Hepatocyte (in vitro differentiated cells): ENCODE measurements at regions not wholly inside any gene's neighbourhood (a gene's known extent, or its start where the extent isn't known, plus 50 kb on each side); places are given as distances from the start of the nearest gene placed in this dataset.

ENCODE experiments used
- EZH2 ChIP-seq: fragments of 200-600 bp; sonication (generic); IDR thresholded peaks from 2 replicates; pipeline ENCODE4 v1.6.1; 2016; ENCODE audit warnings: antibody characterized with exemption, mild to moderate bottlenecking, borderline replicate concordance
- EZH2phosphoT487 ChIP-seq: fragments of 200-600 bp; sonication (generic); IDR thresholded peaks from one replicate; pipeline ENCODE4 v1.6.1; 2018; ENCODE audit warnings: antibody characterized with exemption, mild to moderate bottlenecking, low read depth, moderate library complexity; ENCODE audit not compliant: unreplicated experiment, severe bottlenecking
- TF ChIP-seq, protein P1 (sequence below): fragments of 200-600 bp; sonication (generic); IDR thresholded peaks from 2 replicates; pipeline ENCODE4 v1.5.1; 2016; ENCODE audit warnings: antibody characterized with exemption, mild to moderate bottlenecking; ENCODE audit not compliant: poor library complexity

DNA sequence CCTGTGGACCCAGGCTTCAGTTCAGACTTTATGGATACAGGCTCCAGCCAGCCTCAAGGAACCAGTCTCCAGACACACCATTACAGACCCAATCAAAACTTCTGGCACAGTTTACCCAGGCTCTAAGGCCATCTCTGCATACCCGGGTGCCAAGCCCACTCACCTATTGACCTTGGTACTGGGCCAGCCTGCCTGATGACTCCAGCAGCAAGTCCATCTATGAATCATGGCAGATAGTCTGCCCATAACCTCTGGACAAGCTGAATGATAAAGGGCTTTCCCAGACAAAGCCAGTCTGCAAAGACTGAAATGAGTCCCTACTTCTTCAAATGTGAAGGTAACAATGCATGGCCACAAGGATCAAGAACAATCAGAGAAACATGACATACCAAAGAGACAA lies 1327.1 kb upstream of the C9orf72 start:
- TF ChIP-seq, protein P1, sequence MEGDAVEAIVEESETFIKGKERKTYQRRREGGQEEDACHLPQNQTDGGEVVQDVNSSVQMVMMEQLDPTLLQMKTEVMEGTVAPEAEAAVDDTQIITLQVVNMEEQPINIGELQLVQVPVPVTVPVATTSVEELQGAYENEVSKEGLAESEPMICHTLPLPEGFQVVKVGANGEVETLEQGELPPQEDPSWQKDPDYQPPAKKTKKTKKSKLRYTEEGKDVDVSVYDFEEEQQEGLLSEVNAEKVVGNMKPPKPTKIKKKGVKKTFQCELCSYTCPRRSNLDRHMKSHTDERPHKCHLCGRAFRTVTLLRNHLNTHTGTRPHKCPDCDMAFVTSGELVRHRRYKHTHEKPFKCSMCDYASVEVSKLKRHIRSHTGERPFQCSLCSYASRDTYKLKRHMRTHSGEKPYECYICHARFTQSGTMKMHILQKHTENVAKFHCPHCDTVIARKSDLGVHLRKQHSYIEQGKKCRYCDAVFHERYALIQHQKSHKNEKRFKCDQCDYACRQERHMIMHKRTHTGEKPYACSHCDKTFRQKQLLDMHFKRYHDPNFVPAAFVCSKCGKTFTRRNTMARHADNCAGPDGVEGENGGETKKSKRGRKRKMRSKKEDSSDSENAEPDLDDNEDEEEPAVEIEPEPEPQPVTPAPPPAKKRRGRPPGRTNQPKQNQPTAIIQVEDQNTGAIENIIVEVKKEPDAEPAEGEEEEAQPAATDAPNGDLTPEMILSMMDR: no peak
- no peak for TF ChIP-seq EZH2
- no peak for TF ChIP-seq EZH2phosphoT487
